ENCODE measurements at regions not wholly inside any gene's neighbourhood (a gene's known extent, or its start where the extent isn't known, plus 50 kb on each side); places are given as distances from the start of the nearest gene placed in this dataset.

DNA sequence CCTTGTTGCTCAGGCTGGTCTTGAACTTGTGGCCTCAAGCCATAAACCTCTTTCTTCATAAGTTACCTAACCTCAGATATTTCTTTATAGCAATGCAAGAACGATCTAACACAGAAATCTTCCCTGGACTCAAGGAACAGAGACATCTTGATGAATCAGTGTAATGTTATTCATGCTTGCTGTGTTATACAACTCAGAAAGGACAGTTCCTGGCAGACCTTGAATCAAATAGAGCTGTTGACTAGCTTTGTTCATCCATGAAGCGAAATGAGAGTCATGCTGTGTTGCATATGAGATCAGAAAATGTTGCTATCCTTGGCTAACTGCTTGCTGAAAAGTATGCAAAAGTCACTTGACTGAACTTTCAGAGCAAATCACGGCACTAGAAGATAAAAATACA lies 72.6 kb upstream of the ARHGAP24 start:
- CTCF ChIA-PET = no interaction called here
- Histone ChIP-seq H4K20me1 (ENCODE audit: low read length) (no peaks in the 10 kb centered on the region), H3F3A (ENCODE audit: low read length, unreplicated experiment) (no peaks in the 10 kb centered on the region), H3K9me3 (ENCODE audit: low read length) (no peaks in the 10 kb centered on the region), H3K4me3 (ENCODE audit: low read length) (no peak overlapping the region), H3K9ac (ENCODE audit: low read length) (no peak overlapping the region), H3K36me3 (ENCODE audit: low read depth, low read length) (no peaks in the 10 kb centered on the region), H3K27ac (ENCODE audit: low read length) (no peak overlapping the region), H3K4me1 (ENCODE audit: insufficient read depth, low read length) (no peaks in the 10 kb centered on the region), H3K79me2 (ENCODE audit: low read length) (no peaks in the 10 kb centered on the region), H3K9me2 (replicated peaks; ENCODE audit: low read length) (no peaks in the 10 kb centered on the region), H2AFZ (ENCODE audit: low read length) (no peak overlapping the region), H3K4me2 (ENCODE audit: low read length) (no peak overlapping the region), H3K27me3 (ENCODE audit: low read length) (no peaks in the 10 kb centered on the region)
- TF ChIP-seq EZH2 (IDR thresholded peaks at IDR 0.05; ENCODE audit: low read length, unreplicated experiment) (no peak), EZH2phosphoT487 (IDR thresholded peaks at IDR 0.05; ENCODE audit: borderline replicate concordance, low read length) (no peak)
- TF ChIP-seq, protein P1, sequence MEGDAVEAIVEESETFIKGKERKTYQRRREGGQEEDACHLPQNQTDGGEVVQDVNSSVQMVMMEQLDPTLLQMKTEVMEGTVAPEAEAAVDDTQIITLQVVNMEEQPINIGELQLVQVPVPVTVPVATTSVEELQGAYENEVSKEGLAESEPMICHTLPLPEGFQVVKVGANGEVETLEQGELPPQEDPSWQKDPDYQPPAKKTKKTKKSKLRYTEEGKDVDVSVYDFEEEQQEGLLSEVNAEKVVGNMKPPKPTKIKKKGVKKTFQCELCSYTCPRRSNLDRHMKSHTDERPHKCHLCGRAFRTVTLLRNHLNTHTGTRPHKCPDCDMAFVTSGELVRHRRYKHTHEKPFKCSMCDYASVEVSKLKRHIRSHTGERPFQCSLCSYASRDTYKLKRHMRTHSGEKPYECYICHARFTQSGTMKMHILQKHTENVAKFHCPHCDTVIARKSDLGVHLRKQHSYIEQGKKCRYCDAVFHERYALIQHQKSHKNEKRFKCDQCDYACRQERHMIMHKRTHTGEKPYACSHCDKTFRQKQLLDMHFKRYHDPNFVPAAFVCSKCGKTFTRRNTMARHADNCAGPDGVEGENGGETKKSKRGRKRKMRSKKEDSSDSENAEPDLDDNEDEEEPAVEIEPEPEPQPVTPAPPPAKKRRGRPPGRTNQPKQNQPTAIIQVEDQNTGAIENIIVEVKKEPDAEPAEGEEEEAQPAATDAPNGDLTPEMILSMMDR (conservative IDR thresholded peaks at IDR 0.05; ENCODE audit: low read depth, low read length) = no peak
- intact Hi-C loops (cut with micrococcal nuclease) = no loop called here
- no TSS peak for BruUV-seq (replicated peaks)
- POLR2A ChIA-PET (ENCODE audit: unreplicated experiment) = no interaction called here
- ATAC-seq (no peak), DNase-seq (no peak)

DNA sequence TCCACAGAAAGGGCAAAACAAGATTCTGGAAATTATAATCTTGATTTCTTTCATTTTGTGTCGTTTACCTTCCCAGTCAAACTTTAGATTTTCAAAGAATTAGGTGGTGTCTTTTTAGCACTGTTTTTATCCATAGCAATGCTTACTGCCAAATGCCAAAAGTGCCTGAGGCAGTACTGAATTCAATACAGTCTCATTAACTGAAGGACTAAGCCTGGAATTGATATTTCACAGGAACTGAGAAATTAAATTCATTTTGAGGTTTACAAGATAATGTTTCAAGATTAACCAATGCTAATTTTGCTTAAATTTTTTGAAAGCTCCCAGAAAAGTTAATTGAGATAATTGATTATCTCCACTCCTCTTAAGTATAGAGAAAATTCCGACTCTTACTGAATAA lies 68.8 kb upstream of the ARHGAP24 start:
- intact Hi-C loops (cut with micrococcal nuclease) = no loop called here
- no peak for DNase-seq
- H3K27me3 ChIP-seq (ENCODE audit: low read length) = no peaks in the 10 kb centered on the region
- no TSS peak for BruUV-seq (replicated peaks)
- TF ChIP-seq, protein P1 (conservative IDR thresholded peaks at IDR 0.05; ENCODE audit: low read depth, low read length) = no peak
- TF ChIP-seq EZH2 (IDR thresholded peaks at IDR 0.05; ENCODE audit: low read length, unreplicated experiment) (no peak), EZH2phosphoT487 (IDR thresholded peaks at IDR 0.05; ENCODE audit: borderline replicate concordance, low read length) (no peak)
- ChIA-PET CTCF (no interaction called here), POLR2A (ENCODE audit: unreplicated experiment) (no interaction called here)
- no peaks in the 10 kb centered on the region for H3K4me1 ChIP-seq (ENCODE audit: insufficient read depth, low read length)
- H3K9me2 ChIP-seq (replicated peaks; ENCODE audit: low read length) = no peaks in the 10 kb centered on the region
- no peaks in the 10 kb centered on the region for H3K9me3 ChIP-seq (ENCODE audit: low read length)
- H3K36me3 ChIP-seq (ENCODE audit: low read depth, low read length) = no peaks in the 10 kb centered on the region
- no peak overlapping the region for H3K27ac ChIP-seq (ENCODE audit: low read length)
- no peak overlapping the region for H2AFZ ChIP-seq (ENCODE audit: low read length)
- H4K20me1 ChIP-seq (ENCODE audit: low read length) = no peaks in the 10 kb centered on the region
- H3F3A ChIP-seq (ENCODE audit: low read length, unreplicated experiment) = no peaks in the 10 kb centered on the region
- ATAC-seq = no peak
- H3K9ac ChIP-seq (ENCODE audit: low read length) = no peak overlapping the region
- no peak overlapping the region for H3K4me2 ChIP-seq (ENCODE audit: low read length)
- H3K4me3 ChIP-seq (ENCODE audit: low read length) = no peak overlapping the region
- H3K79me2 ChIP-seq (ENCODE audit: low read length) = no peaks in the 10 kb centered on the region

DNA sequence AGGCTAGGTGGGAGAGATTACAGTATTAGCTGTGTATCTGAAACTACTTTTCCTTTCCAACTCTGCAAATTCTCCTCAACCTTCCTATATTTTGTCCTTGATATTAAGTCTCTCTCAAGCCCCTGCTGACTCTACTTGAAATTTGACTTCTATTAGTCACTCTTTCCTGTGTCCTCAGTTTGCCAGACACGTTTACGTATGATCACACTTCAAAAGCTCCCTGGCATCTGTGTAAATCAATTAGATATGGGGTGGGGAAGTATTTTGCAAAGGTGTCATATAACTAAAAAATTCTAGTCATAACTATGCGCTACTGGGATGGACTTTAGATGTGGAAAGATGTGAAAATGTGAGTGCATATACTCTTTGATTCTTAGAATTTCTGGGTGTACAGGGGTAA lies 67.4 kb upstream of the ARHGAP24 start:
- Histone ChIP-seq H3K27ac (ENCODE audit: low read length) (no peak overlapping the region), H3K9me3 (ENCODE audit: low read length) (no peaks in the 10 kb centered on the region), H3K79me2 (ENCODE audit: low read length) (no peaks in the 10 kb centered on the region), H2AFZ (ENCODE audit: low read length) (no peak overlapping the region), H3K4me3 (ENCODE audit: low read length) (no peak overlapping the region), H3K36me3 (ENCODE audit: low read depth, low read length) (no peaks in the 10 kb centered on the region), H3F3A (ENCODE audit: low read length, unreplicated experiment) (no peaks in the 10 kb centered on the region), H3K9me2 (replicated peaks; ENCODE audit: low read length) (no peaks in the 10 kb centered on the region), H3K4me1 (ENCODE audit: insufficient read depth, low read length) (no peaks in the 10 kb centered on the region), H3K27me3 (ENCODE audit: low read length) (no peaks in the 10 kb centered on the region), H3K4me2 (ENCODE audit: low read length) (no peak overlapping the region), H4K20me1 (ENCODE audit: low read length) (no peaks in the 10 kb centered on the region), H3K9ac (ENCODE audit: low read length) (no peak overlapping the region)
- TF ChIP-seq EZH2phosphoT487 (IDR thresholded peaks at IDR 0.05; ENCODE audit: borderline replicate concordance, low read length) = no peak
- no peak for TF ChIP-seq EZH2 (IDR thresholded peaks at IDR 0.05; ENCODE audit: low read length, unreplicated experiment)
- TF ChIP-seq, protein P1 (conservative IDR thresholded peaks at IDR 0.05; ENCODE audit: low read depth, low read length) = no peak
- ChIA-PET POLR2A (ENCODE audit: unreplicated experiment) (no interaction called here), CTCF (no interaction called here)
- ATAC-seq = no peak
- intact Hi-C loops (cut with micrococcal nuclease) = no loop called here
- DNase-seq = no peak
- no TSS peak for BruUV-seq (replicated peaks)
